ENCODE measurements at regions not wholly inside any gene's neighbourhood (a gene's known extent, or its start where the extent isn't known, plus 50 kb on each side); places are given as distances from the start of the nearest gene placed in this dataset.
A peak's percentile ranks its signal among the peaks of the same experiment; 100 is the strongest.
"Not testable (repeated sequence)": the region's sequence is repeated elsewhere in the genome, so short reads cannot be mapped to it uniquely, and the experiment has no call there.

GRCh38 chr6:27132282-27132531 is 115.3 kb upstream of the PRSS16 start:
- H3K27ac ChIP-seq (replicated peaks): peak overlapping the region; percentile 97
- not testable (repeated sequence) for H3K27me3 ChIP-seq (ENCODE audit: insufficient read depth, poor library complexity, severe bottlenecking)
- peak; percentile 100 for TF ChIP-seq POLR2AphosphoS5 (IDR thresholded peaks at IDR 0.05; ENCODE audit: low read depth)
- TF ChIP-seq, protein P1, sequence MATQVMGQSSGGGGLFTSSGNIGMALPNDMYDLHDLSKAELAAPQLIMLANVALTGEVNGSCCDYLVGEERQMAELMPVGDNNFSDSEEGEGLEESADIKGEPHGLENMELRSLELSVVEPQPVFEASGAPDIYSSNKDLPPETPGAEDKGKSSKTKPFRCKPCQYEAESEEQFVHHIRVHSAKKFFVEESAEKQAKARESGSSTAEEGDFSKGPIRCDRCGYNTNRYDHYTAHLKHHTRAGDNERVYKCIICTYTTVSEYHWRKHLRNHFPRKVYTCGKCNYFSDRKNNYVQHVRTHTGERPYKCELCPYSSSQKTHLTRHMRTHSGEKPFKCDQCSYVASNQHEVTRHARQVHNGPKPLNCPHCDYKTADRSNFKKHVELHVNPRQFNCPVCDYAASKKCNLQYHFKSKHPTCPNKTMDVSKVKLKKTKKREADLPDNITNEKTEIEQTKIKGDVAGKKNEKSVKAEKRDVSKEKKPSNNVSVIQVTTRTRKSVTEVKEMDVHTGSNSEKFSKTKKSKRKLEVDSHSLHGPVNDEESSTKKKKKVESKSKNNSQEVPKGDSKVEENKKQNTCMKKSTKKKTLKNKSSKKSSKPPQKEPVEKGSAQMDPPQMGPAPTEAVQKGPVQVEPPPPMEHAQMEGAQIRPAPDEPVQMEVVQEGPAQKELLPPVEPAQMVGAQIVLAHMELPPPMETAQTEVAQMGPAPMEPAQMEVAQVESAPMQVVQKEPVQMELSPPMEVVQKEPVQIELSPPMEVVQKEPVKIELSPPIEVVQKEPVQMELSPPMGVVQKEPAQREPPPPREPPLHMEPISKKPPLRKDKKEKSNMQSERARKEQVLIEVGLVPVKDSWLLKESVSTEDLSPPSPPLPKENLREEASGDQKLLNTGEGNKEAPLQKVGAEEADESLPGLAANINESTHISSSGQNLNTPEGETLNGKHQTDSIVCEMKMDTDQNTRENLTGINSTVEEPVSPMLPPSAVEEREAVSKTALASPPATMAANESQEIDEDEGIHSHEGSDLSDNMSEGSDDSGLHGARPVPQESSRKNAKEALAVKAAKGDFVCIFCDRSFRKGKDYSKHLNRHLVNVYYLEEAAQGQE (IDR thresholded peaks at IDR 0.05; ENCODE audit: insufficient replicate concordance, low read depth): peak; percentile 44
- peak in 1 of 2 experiments; percentile 57 for DNase-seq (ENCODE audit: low read depth in 1 of 2, low spot score in 1 of 2)
- peak overlapping the region; percentile 36 for H3K4me3 ChIP-seq (replicated peaks; ENCODE audit: insufficient read depth, low read length)

DNA sequence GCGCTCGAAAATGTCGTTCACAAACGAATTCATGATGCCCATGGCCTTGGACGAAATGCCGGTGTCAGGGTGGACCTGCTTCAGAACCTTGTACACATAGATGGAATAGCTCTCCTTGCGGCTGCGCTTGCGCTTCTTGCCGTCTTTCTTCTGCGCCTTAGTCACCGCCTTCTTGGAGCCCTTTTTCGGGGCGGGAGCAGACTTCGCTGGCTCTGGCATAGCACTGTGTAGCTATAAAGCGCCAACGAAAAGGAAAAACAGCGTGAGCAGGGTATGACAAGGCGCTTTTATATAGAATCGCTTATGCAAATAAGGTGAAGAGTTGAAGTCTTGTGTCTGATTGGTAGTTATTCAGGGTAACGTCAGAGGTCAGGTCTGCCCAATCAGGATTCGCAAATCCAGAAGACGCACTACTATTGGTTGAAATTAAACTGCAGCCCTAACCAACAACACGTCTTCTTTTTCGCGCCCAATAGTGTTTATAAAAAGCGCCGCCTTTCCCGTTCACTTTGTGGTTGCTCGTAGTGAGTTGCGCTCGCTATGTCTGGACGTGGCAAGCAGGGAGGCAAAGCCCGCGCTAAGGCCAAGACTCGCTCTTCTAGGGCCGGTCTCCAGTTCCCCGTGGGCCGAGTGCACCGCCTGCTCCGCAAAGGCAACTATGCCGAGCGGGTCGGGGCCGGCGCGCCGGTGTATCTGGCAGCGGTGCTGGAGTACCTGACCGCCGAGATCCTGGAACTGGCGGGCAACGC is 114.8 kb upstream of the PRSS16 start:
- Histone ChIP-seq H3K27me3 (ENCODE audit: insufficient read depth, poor library complexity, severe bottlenecking) (no peaks in the 10 kb centered on the region), H3K27ac (replicated peaks) (peak overlapping the region; percentile 97), H3K4me3 (replicated peaks; ENCODE audit: insufficient read depth, low read length) (peak overlapping the region; percentile 41)
- DNase-seq (ENCODE audit: low read depth in 1 of 2, low spot score in 1 of 2): peak; percentile 97 to 99
- TF ChIP-seq CTCF (IDR thresholded peaks at IDR 0.05; ENCODE audit: insufficient read depth, low read length): no peak
- peak; percentile 87 for TF ChIP-seq POLR2AphosphoS5 (IDR thresholded peaks at IDR 0.05; ENCODE audit: low read depth)
- peak; percentile 5; the same call in 1 of the 2 replicates for TF ChIP-seq SPI1 (IDR thresholded peaks at IDR 0.05; ENCODE audit: borderline replicate concordance, low read depth)
- TF ChIP-seq, protein P1 (IDR thresholded peaks at IDR 0.05; ENCODE audit: insufficient replicate concordance, low read depth): peak; percentile 41
- no peak; the same call in 1 of the 2 replicates for TF ChIP-seq GABPA (IDR thresholded peaks at IDR 0.05; ENCODE audit: low read depth)

DNA sequence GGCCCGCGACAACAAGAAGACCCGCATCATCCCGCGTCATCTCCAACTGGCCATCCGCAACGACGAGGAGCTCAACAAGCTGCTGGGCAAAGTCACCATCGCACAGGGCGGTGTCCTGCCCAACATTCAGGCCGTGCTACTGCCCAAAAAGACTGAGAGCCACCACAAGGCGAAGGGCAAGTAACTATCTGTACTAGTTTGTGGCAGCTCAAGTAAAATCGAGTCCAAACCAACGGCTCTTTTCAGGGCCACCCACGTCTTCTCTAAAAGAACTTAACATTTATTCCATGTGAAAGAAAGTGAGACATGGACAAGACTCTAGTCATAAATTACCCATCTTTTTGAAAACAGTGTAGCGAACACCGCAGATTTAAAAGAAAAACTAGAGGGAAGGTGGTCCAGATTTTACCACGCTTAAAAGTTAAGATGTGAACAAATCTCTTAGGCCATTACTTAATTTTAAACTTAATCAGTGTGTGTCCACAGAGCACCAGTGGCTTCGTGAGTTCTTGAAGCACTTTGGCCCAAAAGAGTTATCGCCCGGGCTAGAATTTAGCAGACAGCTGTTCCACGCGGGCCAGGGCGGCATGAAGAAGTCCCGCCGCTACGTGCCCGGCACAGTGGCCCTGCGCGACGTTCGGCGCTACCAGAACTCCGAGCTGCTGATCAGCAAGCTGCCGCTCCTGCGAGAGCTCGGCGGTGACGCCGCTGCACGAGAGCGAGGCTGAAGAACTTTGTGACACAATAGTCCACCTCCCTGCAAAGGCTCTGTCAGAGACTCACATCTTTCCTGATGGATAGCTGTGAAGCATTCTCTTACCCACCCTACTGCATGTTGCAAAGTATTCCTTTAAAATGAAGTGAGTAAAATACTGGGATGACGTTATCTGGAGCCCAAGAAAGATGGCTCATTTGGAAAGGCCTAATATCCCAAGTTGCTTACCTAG is 113.9 kb upstream of the PRSS16 start:
- DNase-seq (ENCODE audit: low read depth in 1 of 2, low spot score in 1 of 2): peak; percentile 66 to 87
- TF ChIP-seq POLR2AphosphoS5 (IDR thresholded peaks at IDR 0.05; ENCODE audit: low read depth): peak; percentile 98
- no peak for TF ChIP-seq GABPA (IDR thresholded peaks at IDR 0.05; ENCODE audit: low read depth)
- TF ChIP-seq SPI1 (IDR thresholded peaks at IDR 0.05; ENCODE audit: borderline replicate concordance, low read depth): no peak
- no peak for TF ChIP-seq CTCF (IDR thresholded peaks at IDR 0.05; ENCODE audit: insufficient read depth, low read length)
- TF ChIP-seq, protein P1 (IDR thresholded peaks at IDR 0.05; ENCODE audit: insufficient replicate concordance, low read depth): peak; percentile 9
- Histone ChIP-seq H3K27ac (replicated peaks) (peak overlapping the region; percentile 97), H3K27me3 (ENCODE audit: insufficient read depth, poor library complexity, severe bottlenecking) (no peaks in the 10 kb centered on the region), H3K4me3 (replicated peaks; ENCODE audit: insufficient read depth, low read length) (peak overlapping the region; percentile 41)

All from HL-60 (cell line).